Bronchial epithelial cell (primary cell): ENCODE measurements at regions not wholly inside any gene's neighbourhood (a gene's known extent, or its start where the extent isn't known, plus 50 kb on each side); places are given as distances from the start of the nearest gene placed in this dataset.
"Not testable (repeated sequence)": the region's sequence is repeated elsewhere in the genome, so short reads cannot be mapped to it uniquely, and the experiment has no call there.

ENCODE experiments used
- DNase-seq: peaks from one replicate; pipeline ENCODE4 v3.0.0-alpha.2; 2010; ENCODE audit warnings: low read depth
- FAIRE-seq: peaks from 2 replicates; lab custom pipeline; 2011; peaks lifted over from hg19 to GRCh38; lab: Jason Lieb, UNC
- H3K27me3 ChIP-seq: 2 replicates; pipeline ENCODE4 v1.5.1; 2011; ENCODE audit warnings: low read length; ENCODE audit not compliant: control insufficient read depth, insufficient read depth
- H3K36me3 ChIP-seq: 2 replicates; pipeline ENCODE4 v1.5.1; 2011; ENCODE audit warnings: low read length; ENCODE audit not compliant: control insufficient read depth, insufficient read depth
- H3K4me3 ChIP-seq: 2 replicates; pipeline ENCODE4 v1.5.1; 2011; ENCODE audit warnings: mild to moderate bottlenecking, low read depth, low read length, control low read depth
- CTCF ChIP-seq: IDR thresholded peaks from 2 replicates; pipeline ENCODE4 v1.5.1; 2011; ENCODE audit warnings: mild to moderate bottlenecking, moderate library complexity, low read length, control low read depth, inconsistent platforms; ENCODE audit not compliant: insufficient read depth, severe bottlenecking

GRCh38 chr7:46283852-46284251 lies 362.8 kb upstream of the IGFBP3 start:
- TF ChIP-seq CTCF = no peak
- DNase-seq (no peak), FAIRE-seq (no peak)
- H3K36me3 ChIP-seq = no peaks in the 10 kb centered on the region
- no peak overlapping the region for H3K4me3 ChIP-seq
- no peaks in the 10 kb centered on the region for H3K27me3 ChIP-seq

- Histone ChIP-seq H3K4me3 (no peak overlapping the region), H3K36me3 (no peaks in the 10 kb centered on the region), H3K27me3 (no peaks in the 10 kb centered on the region)
- FAIRE-seq (no peak), DNase-seq (no peak)
- TF ChIP-seq CTCF = no peak
These were observed 361.1 kb upstream of the IGFBP3 start for GRCh38 chr7:46282155-46282554.

GRCh38 chr7:46281071-46281470 lies 360.0 kb upstream of the IGFBP3 start:
- TF ChIP-seq CTCF = no peak
- no peaks in the 10 kb centered on the region for H3K27me3 ChIP-seq
- no peaks in the 10 kb centered on the region for H3K36me3 ChIP-seq
- DNase-seq = peak; percentile 74
- H3K4me3 ChIP-seq = no peak overlapping the region
- FAIRE-seq = no peak

- Histone ChIP-seq H3K27me3 (no peaks in the 10 kb centered on the region), H3K36me3 (no peaks in the 10 kb centered on the region), H3K4me3 (no peak overlapping the region)
- DNase-seq (no peak), FAIRE-seq (no peak)
- no peak for TF ChIP-seq CTCF
These were observed 358.2 kb upstream of the IGFBP3 start for GRCh38 chr7:46279290-46279689.

- FAIRE-seq (no peak), DNase-seq (no peak)
- Histone ChIP-seq H3K4me3 (no peak overlapping the region), H3K36me3 (no peaks in the 10 kb centered on the region), H3K27me3 (no peaks in the 10 kb centered on the region)
- TF ChIP-seq CTCF = no peak
These were observed 343.6 kb upstream of the IGFBP3 start for GRCh38 chr7:46264646-46265045.

- not testable (repeated sequence) for H3K4me3 ChIP-seq, H3K27me3 ChIP-seq, DNase-seq, H3K36me3 ChIP-seq, FAIRE-seq
These were observed 340.6 kb upstream of the IGFBP3 start for GRCh38 chr7:46261638-46262037.
